Sciatic nerve (tissue), 2 donors: ENCODE measurements at regions not wholly inside any gene's neighbourhood (a gene's known extent, or its start where the extent isn't known, plus 50 kb on each side); places are given as distances from the start of the nearest gene placed in this dataset.

ENCODE experiments used
- ATAC-seq: fragments of 200-7000 bp; cut with Tn5 transposase; one replicate; pipeline ENCODE4 v1.9.1; 2020; ENCODE audit warnings: mild to moderate bottlenecking, moderate library complexity
- DNase-seq: peaks from one replicate; pipeline ENCODE4 v3.0.0-alpha.2; 2020; ENCODE audit warnings: low spot score
- intact Hi-C: fragments of 100-400 bp; cut with DNase I; formaldehyde crosslinking; loops from one replicate; pipeline ENCODE4 v1.14.2; 2022
- donor health status: DM: no; HTN: no; CAD: no.
- donor health status: DM: no; HTN: no; CAD: no.

DNA sequence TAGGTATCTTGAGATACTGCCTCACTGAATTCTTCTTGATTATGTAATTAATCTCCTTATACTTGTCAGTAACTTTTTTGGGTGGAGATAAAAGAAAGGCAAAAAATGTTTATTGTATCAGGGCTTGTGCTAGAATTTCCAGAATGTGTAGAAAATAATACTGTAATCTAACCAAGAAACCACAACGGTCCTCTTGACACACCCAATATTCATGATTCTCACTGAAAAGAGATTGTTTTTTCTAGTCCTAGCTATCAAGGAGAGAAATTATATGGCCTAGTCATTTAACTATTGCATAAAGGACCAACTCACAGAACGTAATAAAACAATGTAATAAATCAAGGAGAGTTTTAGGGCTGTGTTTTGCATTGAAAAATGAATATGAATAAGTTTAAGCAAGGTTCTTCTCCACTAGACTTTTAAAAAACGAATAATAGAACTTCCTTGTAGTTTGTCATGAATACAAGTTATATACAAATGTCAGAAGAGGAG, 80.0 kb upstream of the STEAP4 start:
- ATAC-seq (no peak), DNase-seq (no peak)
- intact Hi-C loops: no loop called here

- intact Hi-C loops: no loop called here
- no peak for DNase-seq
- no peak for ATAC-seq
These were observed 70.7 kb upstream of the STEAP4 start for GRCh38 chr7:88377434-88377833.

- intact Hi-C loops: no loop called here
- DNase-seq: no peak
These were observed 62.0 kb upstream of the STEAP4 start for GRCh38 chr7:88368686-88369085.

DNA sequence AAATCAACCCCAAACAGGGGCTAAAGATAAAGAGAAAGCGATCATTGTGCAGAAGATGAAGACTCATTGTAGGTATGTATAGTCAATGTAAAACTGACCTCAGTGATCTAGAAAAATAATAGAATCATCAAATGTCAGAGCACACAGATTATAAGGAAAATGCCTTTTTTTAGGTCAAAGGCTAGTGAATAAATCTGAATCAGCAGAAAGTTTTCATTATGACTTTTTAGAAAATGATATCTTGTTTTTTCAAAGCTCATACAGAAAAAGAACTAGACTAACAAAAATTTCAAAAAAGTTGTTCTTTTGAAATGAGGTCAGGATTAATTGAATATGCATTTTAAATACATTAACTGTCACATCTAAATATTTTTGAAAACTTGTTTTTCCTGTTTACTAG, 60.2 kb upstream of the STEAP4 start:
- DNase-seq: no peak
- intact Hi-C loops: no loop called here
- no peak for ATAC-seq

More at GRCh38 chr7:88368686-88369085, 62.0 kb upstream of the STEAP4 start:
- no peak for ATAC-seq

DNA sequence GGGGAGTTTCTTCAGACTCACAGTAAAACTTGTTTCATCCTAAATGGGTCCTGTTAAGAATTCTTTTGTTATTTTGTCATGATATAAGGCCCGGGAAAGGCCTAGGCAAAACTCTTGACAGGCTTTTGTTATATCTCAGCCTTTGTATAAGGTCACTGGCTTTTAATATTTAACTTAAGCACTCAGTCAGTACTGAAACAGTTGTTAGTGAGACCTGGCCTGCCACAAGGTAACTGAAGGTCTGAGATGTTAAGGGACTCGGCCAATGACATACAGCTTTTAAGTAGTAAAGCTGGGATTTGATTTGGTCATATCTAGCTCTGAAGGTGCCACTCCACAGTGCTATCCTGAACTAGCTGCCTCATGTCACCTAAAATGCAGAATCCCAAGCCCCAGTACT, 57.2 kb upstream of the STEAP4 start:
- intact Hi-C loops: no loop called here
- no peak for ATAC-seq

DNA sequence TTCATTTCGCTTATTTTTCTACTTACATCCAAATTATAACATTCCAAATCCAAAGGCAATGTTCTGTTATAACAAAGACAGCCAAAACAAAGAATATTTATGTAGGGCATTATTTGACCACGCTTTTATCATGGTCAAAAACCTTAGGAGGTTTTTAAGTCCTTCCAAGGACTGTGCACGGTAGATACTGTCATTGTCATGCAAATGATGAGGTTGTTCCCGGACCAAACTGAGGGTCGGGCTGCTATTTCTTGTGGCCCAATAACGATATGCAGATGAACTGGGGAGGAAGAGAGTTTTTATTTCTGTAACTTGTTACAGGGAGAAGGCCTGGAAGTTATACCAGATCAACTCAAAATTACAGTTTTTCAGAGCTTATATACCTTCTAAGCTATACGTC, 56.6 kb upstream of the STEAP4 start:
- intact Hi-C loops: no loop called here
- DNase-seq: no peak
- no peak for ATAC-seq

More for the DNA sequence above, 57.2 kb upstream of the STEAP4 start:
- DNase-seq: no peak

- ATAC-seq (no peak), DNase-seq (no peak)
- intact Hi-C loops: no loop called here
These were observed 54.7 kb upstream of the STEAP4 start for GRCh38 chr7:88361357-88361756.

GRCh38 chr7:88358881-88359280, 52.2 kb upstream of the STEAP4 start:
- intact Hi-C loops: no loop called here
- DNase-seq (no peak), ATAC-seq (no peak)

DNA sequence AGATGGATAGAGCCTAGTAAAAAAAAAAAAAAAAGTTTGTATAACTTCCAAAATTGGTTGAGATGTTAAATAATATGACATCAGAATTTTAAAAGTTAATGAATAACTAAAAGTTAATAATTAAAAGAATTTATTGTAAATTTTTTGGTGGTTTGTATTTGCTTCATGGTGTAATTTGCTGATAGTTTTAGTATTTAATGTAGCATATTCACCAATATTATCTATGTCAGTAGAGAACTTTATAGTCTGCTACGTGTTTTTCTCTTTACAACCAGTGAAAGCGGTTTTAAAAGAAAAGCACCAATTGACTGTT, 51.8 kb upstream of the STEAP4 start:
- intact Hi-C loops: no loop called here
- no peak for DNase-seq
- no peak for ATAC-seq

GRCh38 chr7:88357781-88358525, 51.3 kb upstream of the STEAP4 start:
- intact Hi-C loops: no loop called here
- ATAC-seq (peak; percentile 83), DNase-seq (no peak)

DNA sequence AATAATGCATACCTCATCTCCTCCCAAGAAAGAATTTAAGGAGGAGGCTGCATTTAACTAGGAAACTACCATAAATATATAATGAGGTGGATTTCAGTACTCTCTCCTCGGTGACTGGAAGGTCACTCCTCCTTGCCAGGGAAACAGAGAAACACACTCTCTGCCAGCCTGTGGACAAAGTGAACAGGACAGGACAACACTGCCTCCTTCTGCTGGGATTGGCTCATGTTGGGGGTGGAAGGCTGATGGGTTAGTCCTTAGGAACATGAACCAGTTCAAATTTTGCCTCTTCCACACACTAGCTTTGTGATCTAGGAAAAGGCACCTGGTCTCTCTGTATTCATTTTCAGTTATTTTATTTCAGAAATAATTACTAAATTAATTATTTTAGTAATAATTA, 50.6 kb upstream of the STEAP4 start:
- ATAC-seq (peak; percentile 72), DNase-seq (no peak)
- intact Hi-C loops: no loop called here
